Stimulated activated naive CD8-positive, alpha-beta T cell treated with anti-CD3 and anti-CD28 coated beads, Interleukin-15, Interleukin-2, amounts not matched to agents 100 U/mL and 50 U/mL, for 24 hours (primary cell): ENCODE measurements at regions not wholly inside any gene's neighbourhood (a gene's known extent, or its start where the extent isn't known, plus 50 kb on each side); places are given as distances from the start of the nearest gene placed in this dataset.
"Not testable (repeated sequence)": the region's sequence is repeated elsewhere in the genome, so short reads cannot be mapped to it uniquely, and the experiment has no call there.

Experiments
- ATAC-seq: fragments of 150-1000 bp; cut with Tn5 transposase; one replicate; pipeline ENCODE4 v1.10.0; 2021
- DNase-seq: peaks from one replicate; pipeline ENCODE4 v3.0.0; 2021

DNA sequence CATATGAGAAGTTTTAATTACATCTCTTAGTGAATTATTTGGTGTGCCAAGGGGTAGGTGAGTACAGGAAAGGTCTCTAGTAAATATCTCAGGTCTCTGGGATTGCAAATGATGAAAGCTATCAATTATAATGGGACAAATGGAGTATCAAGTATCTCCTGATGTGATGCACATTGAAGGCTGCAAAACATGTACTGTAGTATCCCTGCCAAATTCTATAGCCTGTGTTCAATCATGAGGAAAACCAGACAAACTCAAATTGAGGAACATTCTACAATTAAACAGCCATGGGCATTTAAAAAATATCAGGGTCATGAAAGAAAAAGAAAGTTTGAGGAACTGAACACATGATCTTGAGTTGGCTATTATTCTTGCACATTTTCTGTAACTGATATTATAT lies 665.4 kb upstream of the PABPC4L start:
- DNase-seq, result no peak
- ATAC-seq, result no peak

DNA sequence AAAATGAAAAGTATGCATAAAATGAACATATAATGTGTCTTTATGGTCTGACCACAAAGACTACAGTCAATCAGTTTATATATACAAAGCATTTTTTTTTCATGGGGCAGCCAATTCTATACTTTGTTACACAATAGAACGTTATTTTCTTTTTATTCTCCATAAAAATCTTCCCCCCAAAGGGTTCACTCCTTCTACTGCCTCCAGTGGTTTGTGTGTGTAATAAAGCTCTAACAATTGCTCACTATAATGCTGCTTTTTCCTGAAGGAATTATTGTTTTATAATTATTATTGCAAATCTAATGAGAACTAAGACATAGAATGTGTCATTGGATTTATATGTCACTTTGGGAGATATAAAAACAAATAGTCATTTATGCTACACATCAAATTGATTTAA lies 664.1 kb upstream of the PABPC4L start:
- ATAC-seq (no peak), DNase-seq (no peak)

DNA sequence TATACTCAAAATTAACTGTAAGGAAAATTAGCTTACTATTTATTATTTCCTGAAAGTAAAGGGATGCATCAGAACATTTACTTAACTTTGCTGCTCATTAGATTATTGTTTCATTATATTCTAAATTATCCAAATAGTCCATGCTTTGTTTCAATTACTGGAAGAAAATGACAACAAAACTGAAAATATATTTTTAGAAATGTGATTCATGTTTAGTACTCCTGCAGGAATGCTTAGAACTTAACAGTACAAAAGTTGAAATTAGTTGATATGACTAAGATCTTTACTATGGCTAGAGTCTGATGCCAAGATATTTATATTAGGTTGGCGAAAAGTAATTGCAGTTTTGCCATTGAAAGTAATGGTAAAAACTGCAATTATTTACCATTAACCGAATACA lies 660.5 kb upstream of the PABPC4L start:
- DNase-seq (no peak), ATAC-seq (no peak)

DNA sequence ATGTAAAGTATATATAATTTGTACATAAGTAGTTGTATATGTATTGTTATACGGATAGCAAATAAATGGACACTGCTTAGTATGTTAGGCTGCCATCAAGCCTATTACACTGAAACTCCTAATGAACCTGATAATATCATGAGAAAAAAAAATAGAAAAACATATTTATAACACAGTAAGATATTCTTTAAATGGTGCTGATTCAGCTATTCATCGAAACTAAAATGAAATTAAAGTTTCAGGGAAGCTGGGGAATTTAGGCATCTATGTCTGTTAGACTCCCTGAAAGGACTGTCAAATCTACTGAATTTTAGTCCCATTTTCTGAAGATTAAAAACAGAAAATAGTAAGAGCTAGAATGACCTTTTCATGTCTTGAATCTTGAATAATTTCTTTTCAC lies 647.1 kb upstream of the PABPC4L start:
- DNase-seq, result no peak
- no peak for ATAC-seq

DNA sequence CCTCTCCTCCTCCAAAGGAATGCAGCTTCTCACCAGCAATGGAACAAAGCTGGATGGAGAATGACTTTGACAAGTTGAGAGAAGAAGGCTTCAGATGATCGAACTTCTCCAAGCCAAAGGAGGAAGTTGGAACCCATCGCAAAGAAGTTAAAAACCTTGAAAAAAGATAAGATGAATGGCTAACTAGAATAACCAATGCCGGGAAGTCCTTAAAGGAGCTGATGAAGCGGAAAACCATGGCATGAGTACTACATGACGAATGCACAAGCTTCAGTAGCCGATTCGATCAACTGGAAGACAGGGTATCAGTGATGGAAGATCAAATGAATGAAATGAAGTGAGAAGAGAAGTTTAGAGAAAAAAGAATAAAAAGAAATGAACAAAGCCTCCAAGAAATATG lies 629.2 kb upstream of the PABPC4L start:
- DNase-seq, ATAC-seq: not testable (repeated sequence)

DNA sequence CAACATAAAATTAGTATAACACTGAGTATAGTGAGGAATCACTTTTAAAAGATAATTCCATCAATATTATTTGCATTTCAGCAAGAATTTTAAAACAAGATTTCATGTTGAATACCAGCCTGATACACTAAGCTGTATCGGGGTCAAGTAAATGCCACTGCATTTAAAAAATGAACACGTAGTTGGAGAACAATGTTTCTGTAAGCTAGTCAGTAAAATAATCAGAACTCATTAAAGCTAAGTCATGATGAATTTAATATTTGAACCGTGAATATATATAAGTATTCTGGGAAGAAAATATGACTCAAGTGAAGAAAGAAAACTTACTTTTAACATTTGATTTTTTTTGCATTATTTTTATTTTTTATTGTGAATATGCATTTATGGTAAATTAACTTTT lies 611.0 kb upstream of the PABPC4L start:
- DNase-seq, result no peak
- ATAC-seq, result no peak

DNA sequence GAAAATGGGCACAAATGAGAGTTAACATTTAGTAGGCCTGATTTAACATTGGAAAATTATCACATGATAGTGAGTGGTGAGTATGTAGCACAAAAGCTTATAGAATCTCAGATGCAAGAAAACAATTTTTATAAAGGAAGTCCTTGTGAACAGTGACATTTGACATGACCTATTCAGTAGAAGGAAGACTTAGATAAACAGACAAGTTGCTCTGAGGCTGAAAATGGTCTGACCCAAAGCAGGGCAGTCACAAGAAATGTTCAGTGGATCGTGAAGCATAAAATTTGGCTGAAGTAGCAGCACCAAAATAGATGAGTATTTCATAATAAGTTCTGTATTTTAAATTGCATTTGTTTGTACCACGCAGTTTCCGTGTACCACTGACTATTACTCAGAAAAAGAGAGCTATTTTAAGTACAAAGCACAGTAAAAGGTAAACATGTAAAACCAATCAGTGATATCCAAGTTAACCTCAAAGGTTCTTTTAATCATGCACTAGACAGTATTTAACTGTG lies 605.7 kb upstream of the PABPC4L start:
- DNase-seq, result no peak
- no peak for ATAC-seq

DNA sequence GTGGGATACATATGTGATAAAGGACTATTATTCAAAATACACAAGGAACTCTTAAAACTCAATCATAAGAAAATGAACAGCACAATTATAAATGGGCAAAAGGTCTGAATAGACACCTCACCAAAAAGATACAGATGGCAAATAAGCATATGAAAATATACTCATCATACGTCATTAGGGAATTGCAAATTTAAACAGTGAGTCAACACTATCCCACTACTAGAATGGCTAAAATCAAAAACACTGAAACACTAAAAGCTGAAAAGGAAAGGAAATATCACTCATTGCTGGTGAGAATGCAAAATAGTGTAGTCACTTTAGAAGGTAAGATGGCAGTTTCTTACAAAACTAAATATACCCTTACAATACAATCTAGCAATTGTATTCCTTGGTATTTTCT lies 597.0 kb upstream of the PABPC4L start:
- DNase-seq (no peak), ATAC-seq (no peak)

DNA sequence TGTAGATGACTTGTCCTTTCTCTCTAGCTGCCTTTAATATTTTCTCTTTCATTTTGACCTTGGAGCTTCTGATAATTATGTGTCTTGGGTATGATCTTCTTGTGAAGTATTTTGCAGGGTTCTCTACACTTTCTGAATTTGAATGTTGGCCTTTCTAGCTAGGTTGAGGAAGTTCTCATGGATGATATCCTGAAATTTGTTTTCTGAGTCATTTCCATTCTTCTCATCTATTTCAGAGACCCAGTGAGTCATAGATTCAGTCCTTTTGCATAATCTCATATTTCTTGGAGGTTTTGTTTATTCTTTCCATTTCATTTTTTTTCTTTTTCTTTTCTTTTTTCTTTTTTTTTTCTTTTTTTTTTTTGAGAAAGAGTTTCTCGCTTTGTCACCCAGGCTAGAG lies 585.7 kb upstream of the PABPC4L start:
- DNase-seq, result no peak

DNA sequence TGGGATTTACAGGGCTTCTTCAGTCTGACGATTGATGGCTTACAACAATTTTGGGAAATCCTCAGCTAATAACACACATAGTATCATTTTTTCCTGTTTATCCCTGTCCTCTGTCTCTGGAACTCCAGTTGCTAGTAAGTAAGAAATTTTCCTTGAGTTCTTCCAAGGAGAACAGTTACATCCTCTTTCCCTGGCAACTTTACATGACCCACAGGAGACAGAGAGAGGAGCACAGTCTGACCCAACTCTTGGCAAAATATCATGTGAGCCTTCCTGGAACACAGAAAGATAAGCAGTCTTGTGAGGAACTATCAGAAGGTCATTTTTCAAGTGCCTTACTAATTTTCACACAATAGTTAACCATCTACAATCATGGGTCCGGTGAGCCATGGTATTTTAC lies 578.7 kb upstream of the PABPC4L start:
- ATAC-seq, result no peak
- no peak for DNase-seq

More for the DNA sequence above, 585.7 kb upstream of the PABPC4L start:
- ATAC-seq, result no peak

DNA sequence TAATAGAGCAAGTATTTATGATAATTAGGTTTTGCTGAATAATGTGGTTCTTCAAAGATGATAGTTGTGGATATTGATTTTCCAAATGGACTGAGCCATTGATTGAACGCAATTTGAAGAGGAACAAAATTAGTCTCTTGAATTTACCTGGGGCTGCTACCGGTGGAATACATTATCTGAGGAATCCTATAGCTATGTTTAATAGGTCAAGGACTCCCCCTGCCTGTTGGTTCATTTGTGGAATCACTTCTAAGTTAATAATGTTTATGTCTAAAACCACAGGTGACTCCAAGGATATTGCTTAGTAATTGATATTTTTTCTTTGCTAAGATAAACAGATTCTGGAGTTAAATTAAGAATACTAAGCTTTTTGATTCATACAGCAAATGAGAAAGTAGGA lies 576.0 kb upstream of the PABPC4L start:
- no peak for DNase-seq
- ATAC-seq, result no peak

DNA sequence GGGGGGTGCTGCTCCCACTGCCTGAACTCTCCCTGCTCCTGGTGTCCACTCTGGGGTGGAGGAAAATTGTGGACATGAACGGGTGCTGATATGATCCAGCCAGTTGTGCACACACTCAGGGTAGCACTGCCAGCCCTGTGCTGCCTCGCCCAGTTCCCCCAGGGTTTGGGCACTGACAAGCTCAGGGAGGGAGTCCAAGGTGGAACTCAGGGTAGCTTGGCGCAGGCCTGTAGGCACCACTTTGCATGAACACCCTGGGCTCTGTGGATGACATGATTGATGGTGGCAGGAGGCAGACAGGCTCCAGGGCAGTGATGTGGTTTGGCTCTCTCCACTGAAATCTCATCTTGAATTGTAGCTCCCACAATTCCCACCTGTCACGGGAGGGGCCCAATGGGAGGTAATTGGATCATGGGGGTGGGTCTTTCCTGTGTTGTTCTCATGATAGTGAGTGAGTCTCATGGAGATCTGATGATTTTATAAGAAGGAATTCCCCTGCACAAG lies 572.0 kb upstream of the PABPC4L start:
- DNase-seq (no peak), ATAC-seq (no peak)

DNA sequence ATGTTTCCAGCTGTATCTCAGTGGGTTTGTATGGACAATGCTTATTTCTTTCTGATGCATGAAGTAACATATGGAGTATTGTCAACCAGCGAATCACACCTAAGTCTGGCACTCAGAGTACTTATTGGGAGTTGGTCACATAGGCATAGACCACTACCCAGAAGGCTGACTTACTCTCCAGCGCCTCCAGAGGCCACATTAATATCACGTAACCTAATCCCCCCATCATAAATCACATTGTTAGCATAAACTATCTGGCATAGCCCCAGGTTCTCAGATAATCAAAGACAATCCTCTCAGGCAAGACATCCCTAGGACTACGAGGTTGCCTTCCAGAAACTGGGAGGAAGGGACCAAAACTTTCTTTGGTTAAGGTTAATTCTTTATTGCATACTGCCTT lies 560.5 kb upstream of the PABPC4L start:
- ATAC-seq, result no peak
- DNase-seq, result no peak

DNA sequence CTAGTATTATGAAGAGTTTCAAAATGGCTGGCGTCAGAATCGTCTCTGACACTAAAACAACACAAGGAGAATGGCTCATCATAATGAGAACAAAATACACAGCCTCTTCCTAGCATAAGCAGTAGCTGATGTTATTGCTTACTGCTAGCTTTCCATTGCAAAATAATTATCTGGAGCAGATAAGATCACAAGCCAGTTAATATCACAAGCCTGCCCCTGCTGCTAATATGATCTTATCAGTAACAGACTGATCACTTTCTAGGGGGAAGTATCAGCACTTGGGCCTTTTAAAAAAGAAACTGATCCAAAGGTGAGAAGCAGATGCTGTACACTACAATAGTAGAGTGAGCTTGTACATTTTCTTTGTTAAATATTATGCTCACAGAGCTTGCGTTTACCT lies 554.8 kb upstream of the PABPC4L start:
- ATAC-seq, result no peak
- DNase-seq, result no peak

DNA sequence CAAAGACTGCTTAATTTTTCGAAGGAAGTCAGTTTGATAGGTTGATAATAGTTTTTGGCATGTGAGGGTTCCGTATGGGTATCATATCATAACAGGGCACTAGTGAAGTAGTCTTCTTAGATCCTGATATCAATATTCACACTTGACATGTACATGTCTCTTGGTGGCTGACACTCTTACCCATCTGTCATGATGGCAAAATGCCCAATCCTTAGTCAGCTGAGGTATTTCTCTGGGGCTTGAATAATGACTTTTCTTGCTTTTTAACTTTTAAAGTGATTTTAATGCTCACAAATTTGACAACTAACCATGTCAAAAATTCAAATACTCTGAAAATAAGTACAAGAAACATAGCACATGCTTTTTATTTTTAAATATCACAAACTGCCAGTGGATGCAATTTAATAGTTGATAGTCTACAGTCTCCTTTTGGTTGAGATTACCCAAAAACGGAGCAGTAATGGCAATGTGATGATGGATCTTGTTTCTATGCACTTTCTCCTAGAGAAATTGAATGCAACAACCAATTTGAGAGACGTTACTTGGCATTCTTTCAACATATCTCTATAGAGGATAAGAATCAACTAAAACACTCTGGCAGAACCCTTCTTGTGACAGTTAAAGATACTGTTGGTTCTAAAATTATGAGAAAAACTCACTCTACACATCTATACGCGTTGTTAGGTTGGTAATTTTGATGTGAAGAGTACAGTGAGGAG lies 552.9 kb upstream of the PABPC4L start:
- no peak for ATAC-seq
- no peak for DNase-seq

DNA sequence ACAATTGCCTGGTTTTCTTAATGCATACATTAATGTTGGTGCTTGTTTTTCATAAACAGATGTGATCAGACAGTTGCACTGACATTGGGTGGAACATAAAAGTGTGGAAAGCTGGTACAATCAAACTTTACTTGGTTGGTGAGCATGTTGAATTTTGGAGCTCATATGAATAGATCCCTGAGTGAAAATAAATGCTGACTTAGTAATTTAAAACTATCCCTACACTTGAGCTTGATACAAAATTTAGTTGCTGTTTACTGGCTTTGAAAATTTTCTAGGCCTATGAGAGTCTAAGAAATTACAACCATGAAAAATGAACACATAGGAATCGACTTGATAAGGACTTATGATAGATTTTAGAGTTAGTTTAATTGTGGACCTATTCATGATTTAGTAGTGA lies 551.8 kb upstream of the PABPC4L start:
- ATAC-seq, result no peak
- DNase-seq, result no peak

DNA sequence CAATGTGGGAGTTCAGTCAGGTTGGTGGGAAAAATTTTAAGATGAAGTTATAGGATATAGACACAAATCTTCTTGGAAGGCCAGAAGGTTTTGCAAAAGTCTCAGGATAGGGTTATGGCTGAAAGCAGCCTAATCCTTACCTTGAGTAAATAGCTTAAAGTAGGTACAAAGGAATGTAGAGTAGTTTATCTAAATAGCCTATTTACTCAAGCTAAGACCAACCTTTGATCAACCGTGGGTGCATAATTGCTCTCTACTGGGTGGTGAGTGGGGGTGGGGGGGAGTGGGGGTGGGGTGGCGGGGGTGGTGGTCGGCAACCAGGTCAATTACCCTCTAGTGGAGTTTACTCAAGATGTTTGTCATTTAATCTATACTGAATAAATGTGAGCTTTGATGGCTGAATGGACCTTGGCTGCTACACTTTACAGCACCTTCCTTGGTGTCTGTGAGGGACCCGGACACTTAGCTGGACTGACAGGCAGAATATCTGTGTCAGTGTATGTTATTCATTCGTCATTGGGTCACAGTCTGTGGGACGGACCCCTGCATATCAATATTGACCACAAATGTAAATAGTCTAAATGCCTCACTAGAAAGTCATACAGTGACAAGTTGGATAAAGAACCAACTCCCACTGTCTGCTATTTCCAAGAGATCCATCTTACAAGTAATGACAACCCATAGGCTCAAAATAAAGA lies 545.7 kb upstream of the PABPC4L start:
- ATAC-seq (no peak), DNase-seq (no peak)

DNA sequence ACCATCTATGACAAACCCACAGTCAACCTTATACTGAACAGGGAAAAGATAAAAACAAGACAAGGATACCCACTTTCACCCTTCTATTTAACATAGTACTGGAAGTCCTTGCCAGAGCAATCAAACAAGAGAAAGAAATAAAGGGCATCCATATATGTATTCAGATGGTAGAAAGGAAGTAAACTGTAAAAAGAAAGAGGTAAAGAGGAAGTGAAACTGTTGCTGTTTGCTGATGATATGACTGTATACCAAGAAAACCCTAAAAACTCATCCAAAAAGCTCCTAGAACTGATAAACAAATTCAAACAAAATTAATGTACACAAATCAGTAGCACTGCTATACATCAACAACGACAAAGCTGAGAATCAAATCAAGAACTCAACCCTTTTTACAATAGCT lies 538.7 kb upstream of the PABPC4L start:
- ATAC-seq (no peak), DNase-seq (no peak)

DNA sequence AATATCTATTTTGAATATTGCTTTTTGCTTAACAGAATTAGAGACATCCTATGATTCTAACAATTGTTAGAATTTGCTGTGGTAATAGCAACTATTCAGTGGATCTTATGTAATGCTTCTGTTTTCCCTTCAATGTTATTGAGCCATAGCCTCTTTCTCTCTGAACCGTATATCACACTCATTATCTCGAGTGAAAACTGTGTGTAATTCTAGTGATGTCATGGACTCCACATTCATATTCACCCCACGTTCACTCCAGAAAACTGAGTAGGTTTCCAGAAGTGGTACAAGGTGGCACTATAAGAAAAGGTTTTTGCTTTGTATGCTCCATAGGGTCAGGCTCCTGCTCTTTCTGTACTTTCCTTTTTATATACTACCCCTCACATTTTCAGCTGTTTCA lies 534.3 kb upstream of the PABPC4L start:
- no peak for ATAC-seq
- no peak for DNase-seq

DNA sequence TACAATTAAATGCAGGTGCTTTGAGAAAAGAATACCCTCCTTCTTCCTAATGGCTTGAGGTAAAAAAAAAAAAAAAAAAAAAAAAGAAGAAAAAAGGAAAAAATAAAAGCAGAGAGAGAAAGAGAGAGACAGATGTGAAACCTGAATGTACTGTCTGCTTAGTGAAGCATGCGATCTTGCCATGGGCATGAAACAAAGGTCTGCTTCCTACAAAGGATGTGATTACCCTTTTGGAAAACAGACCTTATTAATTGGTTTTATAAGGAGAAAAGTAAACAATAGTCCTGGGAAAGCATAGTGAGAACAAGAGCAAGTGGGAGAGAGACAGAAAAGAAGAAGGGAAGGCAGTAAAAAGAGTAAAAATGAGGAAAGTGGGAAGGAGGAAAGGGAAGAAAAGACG lies 526.1 kb upstream of the PABPC4L start:
- ATAC-seq (no peak), DNase-seq (no peak)

DNA sequence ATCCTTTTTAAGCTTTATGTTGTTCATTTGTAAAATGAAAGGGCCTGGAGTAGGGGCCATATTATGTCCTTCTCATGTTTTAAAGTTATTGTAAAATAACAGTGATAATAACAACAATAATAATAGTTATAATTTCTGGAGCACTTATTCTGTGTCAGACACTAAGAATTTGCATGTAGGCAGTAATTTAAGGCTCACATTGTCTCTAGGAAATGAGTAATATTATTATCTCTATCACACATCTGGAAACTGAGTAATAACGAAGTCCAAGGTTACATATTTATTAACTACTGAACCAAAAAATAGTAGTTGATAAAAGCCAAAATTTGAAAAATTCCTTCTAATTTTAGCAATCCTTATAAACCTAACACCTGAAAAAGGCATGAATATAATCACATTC lies 520.7 kb upstream of the PABPC4L start:
- ATAC-seq (no peak), DNase-seq (no peak)

DNA sequence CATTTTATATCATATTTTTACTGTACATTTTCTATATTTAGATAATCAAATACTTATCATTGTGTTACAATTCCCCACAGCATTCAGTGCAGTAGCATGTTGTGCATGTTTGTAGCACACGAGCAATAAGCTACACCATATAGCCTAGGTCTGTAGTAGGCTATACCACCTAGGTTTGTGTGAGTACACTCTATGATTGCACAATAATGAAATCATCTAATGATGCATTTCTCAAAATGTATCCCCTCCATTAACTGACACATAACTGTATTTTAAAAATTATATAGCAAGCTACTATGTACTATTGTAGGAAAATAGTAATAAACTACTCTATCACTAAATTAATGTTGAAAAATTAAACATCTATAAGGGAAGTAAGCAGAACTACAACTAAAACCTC lies 518.4 kb upstream of the PABPC4L start:
- no peak for DNase-seq
- no peak for ATAC-seq

DNA sequence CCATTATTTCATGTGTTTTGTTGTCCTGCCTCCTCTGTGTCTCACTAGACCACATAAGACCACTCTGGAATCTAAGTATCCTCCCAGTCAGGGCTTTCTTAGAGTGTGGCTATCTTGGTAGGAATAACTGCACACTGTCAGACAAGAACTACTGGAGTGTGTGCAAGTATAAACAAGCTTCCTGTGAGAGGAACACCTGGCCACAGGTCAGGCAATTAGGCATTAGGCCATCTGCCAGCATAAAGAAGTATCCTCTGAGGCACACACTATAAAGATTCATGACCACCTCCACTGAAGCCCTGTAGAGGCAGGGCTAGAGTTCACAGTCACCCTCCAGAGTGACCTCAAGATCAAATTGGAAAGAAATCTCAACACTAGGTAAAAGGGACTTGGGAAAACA lies 507.0 kb upstream of the PABPC4L start:
- DNase-seq (no peak), ATAC-seq (no peak)

DNA sequence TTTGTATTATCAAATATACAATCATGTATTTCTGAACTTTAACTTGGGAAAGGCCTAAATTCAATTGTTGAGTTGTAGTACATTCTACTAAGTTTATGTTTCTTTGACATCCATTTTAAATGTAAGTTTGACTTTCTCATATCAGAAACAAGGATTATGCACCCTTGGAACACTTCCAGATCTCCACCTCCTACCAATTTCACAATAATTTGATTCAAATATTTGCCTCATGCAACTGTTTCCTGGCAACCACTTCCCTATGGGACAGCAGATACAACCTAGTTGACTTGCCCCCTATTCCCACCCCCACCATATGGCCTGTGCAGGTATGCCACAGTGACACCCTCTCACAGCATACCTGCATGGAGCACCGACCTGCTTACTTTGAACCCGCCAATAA lies 506.4 kb upstream of the PABPC4L start:
- no peak for ATAC-seq
- no peak for DNase-seq
